Fibroblast of villous mesenchyme (primary cell): ENCODE measurements at regions not wholly inside any gene's neighbourhood (a gene's known extent, or its start where the extent isn't known, plus 50 kb on each side); places are given as distances from the start of the nearest gene placed in this dataset.

Experiments
- DNase-seq: peaks from one replicate; pipeline ENCODE4 v3.0.0-alpha.2; 2010; ENCODE audit warnings: low read depth
- H3K4me3 ChIP-seq: 2 replicates; pipeline ENCODE4 v1.5.1; 2011; ENCODE audit warnings: low read depth, mild to moderate bottlenecking, low read length
- TF ChIP-seq, protein P1 (sequence below): IDR thresholded peaks from 2 replicates; pipeline ENCODE4 v1.5.1; 2012; ENCODE audit warnings: low read depth, mild to moderate bottlenecking, low read length; ENCODE audit not compliant: insufficient read depth

DNA sequence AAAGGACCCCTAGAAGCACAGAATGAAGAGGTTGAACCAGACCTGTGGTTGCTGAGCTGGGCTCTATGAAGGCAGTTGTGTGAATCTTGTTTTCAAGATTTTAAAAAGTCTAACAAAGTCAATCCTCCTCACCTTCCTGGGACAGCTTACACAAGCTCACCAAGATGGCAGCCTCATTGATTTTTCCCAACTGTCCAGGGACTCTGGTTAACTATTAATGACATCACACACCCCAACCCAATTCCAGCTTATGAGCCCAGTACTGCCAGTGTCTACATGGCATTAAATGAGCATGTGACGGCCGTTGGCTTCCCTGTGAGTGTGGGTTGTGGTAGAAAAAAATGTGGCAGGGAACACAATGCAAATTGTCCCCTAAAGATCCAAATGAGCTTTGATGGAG is 137.0 kb downstream of the CHST1 start:
- DNase-seq: no peak
- no peak overlapping the region for H3K4me3 ChIP-seq
- TF ChIP-seq, protein P1, sequence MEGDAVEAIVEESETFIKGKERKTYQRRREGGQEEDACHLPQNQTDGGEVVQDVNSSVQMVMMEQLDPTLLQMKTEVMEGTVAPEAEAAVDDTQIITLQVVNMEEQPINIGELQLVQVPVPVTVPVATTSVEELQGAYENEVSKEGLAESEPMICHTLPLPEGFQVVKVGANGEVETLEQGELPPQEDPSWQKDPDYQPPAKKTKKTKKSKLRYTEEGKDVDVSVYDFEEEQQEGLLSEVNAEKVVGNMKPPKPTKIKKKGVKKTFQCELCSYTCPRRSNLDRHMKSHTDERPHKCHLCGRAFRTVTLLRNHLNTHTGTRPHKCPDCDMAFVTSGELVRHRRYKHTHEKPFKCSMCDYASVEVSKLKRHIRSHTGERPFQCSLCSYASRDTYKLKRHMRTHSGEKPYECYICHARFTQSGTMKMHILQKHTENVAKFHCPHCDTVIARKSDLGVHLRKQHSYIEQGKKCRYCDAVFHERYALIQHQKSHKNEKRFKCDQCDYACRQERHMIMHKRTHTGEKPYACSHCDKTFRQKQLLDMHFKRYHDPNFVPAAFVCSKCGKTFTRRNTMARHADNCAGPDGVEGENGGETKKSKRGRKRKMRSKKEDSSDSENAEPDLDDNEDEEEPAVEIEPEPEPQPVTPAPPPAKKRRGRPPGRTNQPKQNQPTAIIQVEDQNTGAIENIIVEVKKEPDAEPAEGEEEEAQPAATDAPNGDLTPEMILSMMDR: no peak

DNA sequence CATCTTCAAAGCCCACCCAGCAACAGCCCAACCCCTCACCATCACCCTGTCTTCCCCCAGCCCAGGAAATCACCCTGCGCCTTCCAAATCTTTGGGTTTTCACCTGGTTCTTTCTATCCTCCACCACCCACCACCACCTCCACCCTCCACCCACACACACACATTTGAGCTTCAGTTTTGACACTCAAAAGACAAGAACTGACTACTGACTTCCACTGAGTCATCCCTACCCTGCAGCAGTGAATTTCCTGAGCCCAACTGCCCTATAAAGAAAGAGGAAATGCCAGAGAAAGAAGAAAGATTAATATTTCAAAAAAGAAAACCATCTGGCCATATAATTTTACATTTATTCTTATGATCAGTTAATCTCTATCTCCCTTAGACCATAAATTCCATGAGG is 137.5 kb downstream of the CHST1 start:
- DNase-seq: no peak
- TF ChIP-seq, protein P1: no peak
- no peak overlapping the region for H3K4me3 ChIP-seq

DNA sequence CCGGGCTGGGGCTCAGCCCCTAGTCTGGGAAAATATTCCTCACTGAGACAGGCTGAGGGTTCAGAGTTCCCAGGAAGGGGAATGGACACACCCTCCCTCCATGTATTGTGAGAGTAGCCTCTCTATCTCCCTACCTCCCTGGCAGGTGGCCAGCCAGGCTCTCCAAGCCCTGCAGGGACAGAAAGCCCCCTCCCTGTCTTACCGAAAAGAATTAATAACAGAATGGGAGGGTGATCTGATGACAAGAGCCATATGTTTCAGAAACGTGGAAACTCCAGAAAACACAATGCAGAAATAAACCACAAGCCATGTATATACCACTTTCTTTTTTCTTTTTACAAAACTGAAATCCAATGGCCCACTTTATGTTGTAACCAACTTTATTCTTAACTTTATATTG is 140.0 kb downstream of the CHST1 start:
- no peak for DNase-seq
- no peak overlapping the region for H3K4me3 ChIP-seq
- TF ChIP-seq, protein P1: no peak

DNA sequence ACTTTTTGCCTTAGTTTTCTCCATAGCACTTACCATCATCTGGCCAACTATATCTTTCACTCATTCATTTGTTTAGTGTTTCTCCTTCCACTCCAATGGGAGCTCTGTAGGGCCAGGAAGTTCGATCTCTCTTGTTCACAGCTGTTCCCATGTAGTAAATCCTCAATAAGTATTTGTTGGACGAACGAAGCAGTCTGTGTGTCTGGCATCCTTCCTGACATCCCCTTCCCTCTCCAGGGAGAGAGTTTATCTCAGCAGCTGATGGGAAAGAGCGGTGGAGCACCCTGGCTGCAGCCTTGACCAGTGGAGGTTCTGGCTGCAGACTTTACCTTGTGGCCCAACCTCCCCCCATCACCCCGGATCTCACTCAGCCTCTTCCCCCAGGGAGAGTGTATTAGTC is 141.7 kb downstream of the CHST1 start:
- no peak overlapping the region for H3K4me3 ChIP-seq
- no peak for DNase-seq
- TF ChIP-seq, protein P1: no peak

DNA sequence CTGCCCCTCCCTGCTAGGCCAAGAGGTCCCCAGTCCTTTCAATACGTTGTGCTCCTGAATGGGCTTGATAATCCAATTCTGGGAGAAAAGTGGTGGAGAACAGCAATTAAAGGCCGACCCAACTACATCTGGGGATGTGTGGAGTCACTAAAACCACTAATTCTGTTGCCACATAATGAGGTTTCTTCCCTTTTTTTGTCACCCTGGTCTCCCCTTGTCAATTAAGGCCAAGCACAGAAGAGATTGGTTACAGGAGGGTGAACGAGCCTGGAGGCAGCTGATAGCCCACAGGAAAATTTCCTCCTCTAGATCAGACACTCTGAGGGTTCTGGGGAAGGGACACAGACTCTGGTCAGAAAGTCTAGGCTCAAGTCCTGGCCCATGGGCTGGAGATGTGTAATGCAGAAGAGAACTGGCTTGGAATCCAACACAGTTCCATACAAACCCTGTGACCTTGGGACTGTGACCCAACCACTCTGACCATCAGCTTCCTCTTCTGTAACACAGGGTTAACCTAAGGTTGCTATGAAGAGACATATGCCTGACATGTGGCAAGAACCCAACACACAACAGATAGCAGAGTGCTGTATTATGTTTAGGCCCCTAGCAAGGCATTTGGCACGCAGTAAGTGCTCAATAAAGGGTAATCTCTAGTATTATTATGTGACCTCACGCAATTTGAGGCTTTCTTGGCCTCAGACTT is 146.4 kb downstream of the CHST1 start:
- DNase-seq: no peak
- TF ChIP-seq, protein P1: no peak
- H3K4me3 ChIP-seq: no peak overlapping the region

DNA sequence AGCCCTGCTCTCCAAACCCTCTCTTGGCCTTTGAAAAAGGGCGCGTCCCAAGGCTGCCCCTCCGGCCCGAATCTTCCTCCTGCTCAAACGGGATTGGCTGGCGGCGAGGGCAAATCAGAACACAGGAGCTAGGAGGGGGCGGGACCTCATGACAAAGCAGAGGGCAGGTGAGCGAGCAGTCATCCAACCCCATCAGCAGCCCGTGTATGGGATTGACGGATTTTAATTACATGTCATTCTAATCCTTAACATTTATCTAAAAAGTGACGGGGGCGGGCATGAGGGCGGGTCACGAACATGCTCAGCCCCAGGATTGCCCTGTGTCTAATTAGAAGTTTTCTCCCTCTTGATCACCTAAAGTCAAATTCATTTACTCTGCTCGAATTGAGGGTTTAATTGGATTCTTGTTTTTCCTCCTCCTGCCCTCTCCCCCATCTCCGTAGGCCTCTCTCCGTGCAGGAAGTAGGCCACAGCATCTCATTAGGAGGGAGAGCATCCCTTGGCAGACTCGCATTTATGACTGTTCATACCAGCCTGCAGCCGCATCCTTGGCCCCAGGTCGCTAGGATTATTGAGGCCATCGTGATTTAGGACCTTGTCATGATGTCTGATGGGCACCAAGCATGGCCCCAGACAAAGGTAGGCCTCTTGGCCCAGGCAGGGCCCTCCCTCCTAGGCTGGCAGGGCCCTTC is 147.1 kb downstream of the CHST1 start:
- no peak overlapping the region for H3K4me3 ChIP-seq
- DNase-seq: no peak
- TF ChIP-seq, protein P1: no peak
